Right lobe of liver (tissue), 6 donors: ENCODE measurements at regions not wholly inside any gene's neighbourhood (a gene's known extent, or its start where the extent isn't known, plus 50 kb on each side); places are given as distances from the start of the nearest gene placed in this dataset.

Experiments used
- ATAC-seq, 4 donors: fragments of 200-7000 bp; cut with Tn5 transposase; one replicate each; pipeline ENCODE4 v1.9.1; 2020; ENCODE audit warnings: mild to moderate bottlenecking in 4 of 4, moderate library complexity in 4 of 4
- DNase-seq, 3 donors: peaks; one replicate each; pipeline ENCODE4 v3.0.0-alpha.2; 2020
- H3K27ac ChIP-seq, 3 donors: fragments of 200-600 bp; one replicate each; pipeline ENCODE4 v1.8.0; 2022
- H3K27me3 ChIP-seq, 2 donors: fragments of 200-600 bp; one replicate each; pipeline ENCODE4 v1.8.0; 2022
- H3K36me3 ChIP-seq, 4 donors: fragments of 200-600 bp; sonication (generic) in 1 of 4; one replicate each; pipeline versions ENCODE4 v1.5.1 to v1.8.0; 2017 to 2022; ENCODE audit warnings: control low read depth in 1 of 4
- H3K4me1 ChIP-seq, 4 donors: fragments of 200-600 bp; sonication (generic) in 1 of 4; one replicate each; pipeline versions ENCODE4 v1.5.1 to v1.8.0; 2017 to 2022; ENCODE audit warnings: control low read depth in 1 of 4
- H3K4me3 ChIP-seq, 3 donors: fragments of 200-600 bp; one replicate each; pipeline ENCODE4 v1.8.0; 2022
- H3K9me3 ChIP-seq, 4 donors: fragments of 200-600 bp; sonication (generic) in 1 of 4; one replicate each; pipeline versions ENCODE4 v1.5.1 to v1.8.0; 2017 to 2022; ENCODE audit warnings: control low read depth in 1 of 4
- POLR2A ChIP-seq: fragments of 450-650 bp; IDR thresholded peaks from one replicate; pipeline ENCODE4 v1.6.1; 2017; ENCODE audit warnings: antibody characterized with exemption, mild to moderate bottlenecking
- WGBS: methylation state at CpG from one replicate; pipeline ENCODE4 v1.1.6; 2018; ENCODE audit warnings: low coverage, low lambda C conversion rate; ENCODE audit not compliant: insufficient coverage; ENCODE audit errors: missing lambda C conversion rate; 5-methylcytosine and 5-hydroxymethylcytosine counted together
- intact Hi-C, 2 donors: fragments of 100-400 bp; cut with DNase I; formaldehyde crosslinking; loops; one replicate each; pipeline versions ENCODE4 v1.11.2 to v1.14.1; 2022
- TF ChIP-seq, protein P1 (sequence below), 4 donors: fragments of 200-600 bp in 3 of 4; fragments of 450-650 bp in 1 of 4; IDR thresholded peaks; one replicate each; pipeline versions ENCODE4 v1.5.1 to v1.8.0; 2016 to 2022; ENCODE audit warnings: antibody characterized with exemption in 4 of 4, mild to moderate bottlenecking in 2 of 4
- donor health status: DM: no; HTN: yes; CAD: no.
- donor health status: DM: no; HTN: no; CAD: no.
- donor health status: DM: no; HTN: no; CAD: no.
- donor health status: DM: no; HTN: yes; CAD: no.
- donor health status: DM: no; HTN: yes; CAD: no.

DNA sequence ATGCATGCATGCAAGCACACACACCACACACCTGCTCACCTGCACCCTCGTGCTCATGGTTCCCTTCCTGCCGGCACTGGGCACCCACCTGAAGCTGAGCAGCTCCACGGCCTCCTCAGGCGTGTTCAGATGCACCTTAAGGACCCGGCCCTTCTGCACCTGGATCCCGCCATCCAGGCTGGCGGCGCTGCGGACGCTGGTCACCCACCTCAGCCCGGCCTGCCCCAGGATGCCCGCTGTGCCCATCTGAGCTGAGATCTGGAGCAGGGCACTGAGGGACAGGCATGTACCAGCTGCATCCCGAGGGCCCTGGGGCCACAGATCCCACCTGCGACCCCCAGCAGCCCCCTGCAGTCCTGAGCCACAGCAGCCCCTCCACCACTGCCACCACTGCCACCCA is 110.0 kb downstream of the LITAF start:
- Histone ChIP-seq H3K27me3 (no peaks in the 10 kb centered on the region), H3K9me3 (no peaks in the 10 kb centered on the region), H3K4me1 (no peaks in the 10 kb centered on the region), H3K27ac (no peak overlapping the region), H3K4me3 (no peak overlapping the region), H3K36me3 (no peaks in the 10 kb centered on the region)
- intact Hi-C loops = no loop called here
- ATAC-seq (peak in 1 of 4 donors; percentile 16), DNase-seq (peak in 1 of 3 donors; percentile 34)
- TF ChIP-seq, protein P1, sequence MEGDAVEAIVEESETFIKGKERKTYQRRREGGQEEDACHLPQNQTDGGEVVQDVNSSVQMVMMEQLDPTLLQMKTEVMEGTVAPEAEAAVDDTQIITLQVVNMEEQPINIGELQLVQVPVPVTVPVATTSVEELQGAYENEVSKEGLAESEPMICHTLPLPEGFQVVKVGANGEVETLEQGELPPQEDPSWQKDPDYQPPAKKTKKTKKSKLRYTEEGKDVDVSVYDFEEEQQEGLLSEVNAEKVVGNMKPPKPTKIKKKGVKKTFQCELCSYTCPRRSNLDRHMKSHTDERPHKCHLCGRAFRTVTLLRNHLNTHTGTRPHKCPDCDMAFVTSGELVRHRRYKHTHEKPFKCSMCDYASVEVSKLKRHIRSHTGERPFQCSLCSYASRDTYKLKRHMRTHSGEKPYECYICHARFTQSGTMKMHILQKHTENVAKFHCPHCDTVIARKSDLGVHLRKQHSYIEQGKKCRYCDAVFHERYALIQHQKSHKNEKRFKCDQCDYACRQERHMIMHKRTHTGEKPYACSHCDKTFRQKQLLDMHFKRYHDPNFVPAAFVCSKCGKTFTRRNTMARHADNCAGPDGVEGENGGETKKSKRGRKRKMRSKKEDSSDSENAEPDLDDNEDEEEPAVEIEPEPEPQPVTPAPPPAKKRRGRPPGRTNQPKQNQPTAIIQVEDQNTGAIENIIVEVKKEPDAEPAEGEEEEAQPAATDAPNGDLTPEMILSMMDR (IDR thresholded peaks at IDR 0.05) = no peak
- no peak for TF ChIP-seq POLR2A
- no CpG with 5 or more reads among the region's 14 CpGs for WGBS

DNA sequence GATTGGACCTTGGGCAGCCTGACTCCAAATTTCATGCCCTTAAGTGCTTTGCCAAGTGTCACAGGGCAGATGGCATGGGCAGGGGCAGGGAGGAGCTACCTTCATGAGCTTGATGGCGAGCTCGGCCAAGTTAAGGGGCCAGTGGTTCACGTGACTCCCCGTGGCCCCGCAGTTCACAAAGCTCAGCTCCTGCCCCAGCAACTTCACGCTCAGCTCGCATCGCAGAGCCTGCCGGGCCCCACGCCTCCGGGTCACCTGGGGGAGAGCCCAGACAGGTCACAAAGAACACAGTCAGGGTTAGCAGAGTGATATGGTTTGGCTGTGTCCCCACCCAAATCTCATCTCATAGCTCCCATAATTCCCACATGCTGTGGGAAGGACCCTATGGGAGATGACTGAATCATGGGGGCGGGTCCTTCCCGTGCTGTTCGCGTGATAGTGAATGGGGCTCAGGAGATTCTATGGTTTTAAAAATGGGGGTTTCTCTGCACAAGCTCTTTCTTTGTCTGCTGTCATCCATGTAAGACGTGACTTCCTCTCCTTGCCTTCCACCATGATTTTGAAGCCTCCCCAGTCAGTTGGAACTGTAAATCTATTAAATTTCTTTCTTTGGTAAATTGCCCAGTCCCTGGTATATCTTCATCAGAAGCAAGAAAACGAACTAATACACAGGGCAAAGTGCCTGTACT is 108.1 kb downstream of the LITAF start:
- H3K4me3 ChIP-seq = no peak overlapping the region
- DNase-seq = peak in 1 of 3 donors; percentile 49
- WGBS = 83% methylated on average over 6 of the region's 17 CpGs
- intact Hi-C loops = no loop called here
- H3K4me1 ChIP-seq = no peaks in the 10 kb centered on the region
- ATAC-seq = no peak
- no peaks in the 10 kb centered on the region for H3K36me3 ChIP-seq
- H3K27ac ChIP-seq = no peak overlapping the region
- H3K9me3 ChIP-seq = no peaks in the 10 kb centered on the region
- no peaks in the 10 kb centered on the region for H3K27me3 ChIP-seq
- TF ChIP-seq POLR2A = no peak
- TF ChIP-seq, protein P1 (IDR thresholded peaks at IDR 0.05) = no peak

DNA sequence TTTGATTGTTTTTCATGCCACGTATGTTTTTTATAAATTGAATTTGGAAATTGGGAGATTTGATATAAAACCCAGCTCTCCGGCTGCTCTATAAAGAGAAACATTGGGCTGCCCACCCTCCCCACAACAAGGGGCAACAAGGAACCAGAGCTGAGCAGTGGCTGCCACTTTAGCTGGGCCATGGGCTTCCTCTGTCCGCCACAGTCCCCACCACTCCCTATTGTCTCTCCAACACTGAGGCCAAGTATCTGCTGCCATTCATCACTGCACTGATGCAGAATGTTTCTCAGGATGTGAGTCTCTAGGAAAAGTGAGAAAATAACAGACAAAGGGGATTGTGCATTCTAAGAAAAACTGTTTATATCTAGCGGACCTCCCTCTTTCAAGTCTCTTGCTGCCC is 106.8 kb downstream of the LITAF start:
- Histone ChIP-seq H3K4me3 (no peak overlapping the region), H3K36me3 (no peaks in the 10 kb centered on the region), H3K27me3 (no peaks in the 10 kb centered on the region), H3K9me3 (no peaks in the 10 kb centered on the region), H3K27ac (no peak overlapping the region), H3K4me1 (no peaks in the 10 kb centered on the region)
- intact Hi-C loops = no loop called here
- WGBS = 90% methylated on average over 2 of the region's 4 CpGs
- ATAC-seq (no peak), DNase-seq (peak in 1 of 3 donors; percentile 7)
- TF ChIP-seq POLR2A = no peak
- TF ChIP-seq, protein P1 (IDR thresholded peaks at IDR 0.05) = no peak

DNA sequence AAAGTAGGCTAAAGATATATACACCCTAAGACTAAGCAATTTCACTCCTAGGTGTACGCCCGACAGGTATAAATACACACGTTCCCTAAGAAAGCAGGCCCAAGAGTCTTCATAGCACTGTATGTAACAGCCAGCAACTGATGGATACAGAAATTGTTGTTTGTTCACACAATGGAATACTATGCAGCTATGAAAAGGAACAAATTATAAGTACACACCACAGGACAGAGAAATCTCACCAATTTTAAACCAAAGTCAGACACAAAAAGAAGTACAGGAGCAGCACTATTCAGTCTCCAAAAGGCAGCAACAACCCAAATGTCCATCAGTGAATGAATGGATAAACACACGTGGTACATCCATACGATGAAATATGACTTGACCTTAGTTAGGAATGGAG is 106.1 kb downstream of the LITAF start:
- DNase-seq (no peak), ATAC-seq (no peak)
- Histone ChIP-seq H3K36me3 (no peaks in the 10 kb centered on the region), H3K4me3 (no peak overlapping the region), H3K27ac (no peak overlapping the region), H3K27me3 (no peaks in the 10 kb centered on the region), H3K4me1 (no peaks in the 10 kb centered on the region), H3K9me3 (no peaks in the 10 kb centered on the region)
- 91% methylated on average over 5 of the region's 5 CpGs for WGBS
- intact Hi-C loops = no loop called here
- TF ChIP-seq, protein P1 (IDR thresholded peaks at IDR 0.05) = no peak
- TF ChIP-seq POLR2A = no peak
